OCI-LY7 (cell line): ENCODE measurements at regions not wholly inside any gene's neighbourhood (a gene's known extent, or its start where the extent isn't known, plus 50 kb on each side); places are given as distances from the start of the nearest gene placed in this dataset.

Experiments
- CTCF ChIP-seq: fragments of 200-600 bp; sonication (generic); conservative IDR thresholded peaks from 2 replicates; pipeline ENCODE4 v1.5.1; 2014; ENCODE audit warnings: mild to moderate bottlenecking, antibody characterized with exemption, low read length, moderate library complexity, mixed read lengths
- EZH2phosphoT487 ChIP-seq: fragments of 200-600 bp; sonication (generic); IDR thresholded peaks from 2 replicates; pipeline ENCODE4 v1.6.1; 2018; ENCODE audit warnings: low read depth, borderline replicate concordance, mild to moderate bottlenecking, mixed run types, antibody characterized with exemption, low read length, moderate library complexity, mixed read lengths

GRCh38 chr20:40558212-40558611 lies 130.8 kb downstream of the MAFB start:
- no peak for TF ChIP-seq CTCF
- TF ChIP-seq EZH2phosphoT487 = no peak
